SIG-M5 treated with dmso at 0.1 percent for 504 hours (cell line): ENCODE measurements at regions not wholly inside any gene's neighbourhood (a gene's known extent, or its start where the extent isn't known, plus 50 kb on each side); places are given as distances from the start of the nearest gene placed in this dataset.

ENCODE experiments used
- DNase-seq: peaks from one replicate; lab custom pipeline; 2025; ENCODE audit not compliant: unreplicated experiment; lab: John Stamatoyannopoulos, UW

GRCh38 chr1:84759756-84760155 is 69.5 kb upstream of the SSX2IP start:
- no peak for DNase-seq

DNA sequence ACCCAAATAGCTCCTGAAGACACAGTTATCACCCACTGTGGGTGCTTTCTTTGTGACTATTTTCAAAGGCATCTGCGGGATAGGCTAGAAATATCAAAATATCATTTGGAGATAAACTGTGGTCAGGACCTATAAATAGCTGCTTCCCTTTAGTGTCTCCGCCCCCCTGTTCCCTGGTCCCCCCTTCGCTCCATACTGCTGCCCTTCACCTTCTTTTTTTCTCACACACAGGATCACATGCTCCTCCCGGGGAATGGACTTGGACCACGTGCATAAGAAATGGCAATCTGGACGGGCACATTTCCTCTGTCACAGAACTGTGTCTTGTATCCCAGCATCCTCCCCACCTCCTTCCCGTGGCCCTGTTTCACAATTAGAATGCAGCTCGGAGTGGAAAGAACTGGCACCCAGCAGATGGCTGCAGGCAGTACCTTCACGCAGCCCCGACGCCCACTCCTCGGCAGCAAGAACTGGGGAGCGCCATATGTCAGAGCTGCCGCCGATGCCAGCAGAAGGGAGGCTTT is 68.8 kb upstream of the SSX2IP start:
- DNase-seq = peak; percentile 34

GRCh38 chr1:84758476-84758875 is 68.2 kb upstream of the SSX2IP start:
- no peak for DNase-seq

GRCh38 chr1:84757301-84757700 is 67.0 kb upstream of the SSX2IP start:
- no peak for DNase-seq

GRCh38 chr1:84756455-84757082 is 66.3 kb upstream of the SSX2IP start:
- no peak for DNase-seq

- no peak for DNase-seq
These were observed 65.7 kb upstream of the SSX2IP start for GRCh38 chr1:84756001-84756400.

- DNase-seq = no peak
These were observed 65.0 kb upstream of the SSX2IP start for GRCh38 chr1:84755216-84755615.

GRCh38 chr1:84754386-84754703 is 64.1 kb upstream of the SSX2IP start:
- DNase-seq = no peak

DNA sequence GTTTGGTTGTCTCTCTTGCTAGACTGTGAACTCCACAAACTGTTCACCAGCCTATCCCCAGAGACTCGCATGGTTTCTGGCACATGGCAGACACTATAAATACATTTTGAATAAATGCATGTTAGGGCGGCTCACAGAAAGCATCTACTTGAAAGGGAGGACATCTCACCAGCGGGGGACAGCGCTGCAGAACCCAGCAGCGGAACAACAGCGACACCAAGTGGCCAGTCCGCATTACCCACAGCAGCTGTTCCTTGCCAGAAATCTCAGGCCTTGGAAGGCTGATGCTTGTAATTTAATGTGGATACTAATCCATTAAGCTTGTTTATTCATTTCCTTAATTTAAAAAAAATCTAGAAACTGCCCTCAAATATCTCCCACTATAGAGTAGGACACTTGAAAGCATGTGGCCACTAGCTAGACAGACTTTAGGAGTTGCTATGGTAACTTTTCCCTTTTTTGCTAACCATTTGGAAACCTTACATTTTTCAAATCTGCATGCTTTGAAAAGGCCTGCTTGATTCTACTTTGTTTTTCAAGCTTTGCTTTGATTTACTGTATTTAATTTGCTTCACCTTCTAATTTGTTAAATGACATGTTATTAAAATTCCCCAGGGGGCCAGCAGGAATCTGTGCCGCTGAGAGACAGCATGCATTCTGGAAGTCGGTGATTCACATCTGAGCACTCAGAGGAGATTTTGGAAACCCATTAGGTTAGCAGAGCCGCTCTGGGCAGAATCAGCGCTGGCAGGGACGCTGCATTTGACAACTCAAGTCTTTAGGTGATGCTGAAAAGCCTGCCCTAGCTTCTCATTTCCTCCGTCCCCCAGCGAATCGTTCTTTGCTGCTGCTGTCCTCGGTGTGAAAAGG is 63.5 kb upstream of the SSX2IP start:
- DNase-seq = peak; percentile 52

DNA sequence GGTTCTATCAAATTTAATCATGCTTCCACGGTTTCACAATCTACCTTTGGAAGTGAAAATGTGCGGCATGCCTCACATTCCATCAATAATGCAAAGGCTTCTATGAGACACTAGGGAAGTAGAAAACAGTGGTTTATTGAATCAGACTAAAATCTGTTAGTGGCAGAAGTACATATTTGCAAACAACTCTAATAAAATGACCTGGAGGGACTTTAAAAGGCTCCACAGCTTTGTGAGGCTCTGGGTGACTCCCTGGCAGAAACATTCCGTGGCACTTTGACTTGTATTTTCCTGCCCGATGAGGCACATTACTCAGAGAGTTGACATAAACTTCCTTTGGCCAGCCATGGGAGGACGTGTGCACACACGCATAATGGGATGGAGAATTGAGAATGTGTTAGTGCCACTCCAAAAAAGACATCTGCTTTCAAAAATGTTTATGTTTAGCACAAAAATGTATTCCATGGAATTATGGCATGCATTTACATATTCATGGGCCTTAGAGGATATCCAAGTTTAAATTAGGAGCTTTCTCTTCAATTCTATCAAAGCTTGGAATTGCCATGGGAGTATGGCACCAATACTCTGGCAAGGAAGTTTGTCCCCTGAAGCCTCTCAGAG is 60.0 kb upstream of the SSX2IP start:
- DNase-seq = no peak

DNA sequence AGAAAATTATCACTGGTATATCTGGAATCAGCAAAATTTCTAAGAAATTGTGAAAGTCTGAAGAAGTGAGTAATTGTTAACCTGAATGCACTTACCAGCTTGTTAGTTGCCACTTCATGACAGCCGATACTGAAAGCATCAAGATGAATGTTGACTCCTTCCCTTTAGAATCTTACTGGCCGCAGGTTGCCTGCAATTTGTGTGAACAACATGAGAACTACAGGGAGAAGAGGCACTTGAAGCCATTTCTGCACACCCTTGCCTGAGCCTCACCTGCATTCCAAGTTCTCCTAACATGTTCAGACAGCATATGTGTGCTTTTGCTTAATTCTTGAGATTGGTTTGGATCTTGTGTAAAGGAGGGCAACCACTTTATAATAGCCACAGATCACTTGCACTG is 59.2 kb upstream of the SSX2IP start:
- no peak for DNase-seq

DNA sequence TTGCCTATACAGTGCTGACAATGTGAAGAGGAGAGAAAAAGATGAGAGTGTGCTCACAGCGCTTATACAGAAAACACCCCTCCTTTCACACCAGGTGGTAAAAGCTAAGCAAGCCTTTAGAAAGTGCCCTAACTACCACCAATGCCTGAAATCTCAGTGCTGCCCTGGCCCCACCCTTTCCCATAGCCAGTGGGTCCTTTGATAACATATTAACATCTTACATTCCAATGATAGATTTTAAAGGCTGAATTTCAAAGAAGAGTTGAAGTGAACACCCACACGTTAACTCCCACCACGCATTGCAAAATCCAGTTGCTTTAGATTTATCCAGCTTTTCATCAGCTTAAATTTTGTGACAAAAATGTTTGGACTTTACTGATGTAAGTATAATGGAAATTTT is 58.1 kb upstream of the SSX2IP start:
- DNase-seq = no peak

DNA sequence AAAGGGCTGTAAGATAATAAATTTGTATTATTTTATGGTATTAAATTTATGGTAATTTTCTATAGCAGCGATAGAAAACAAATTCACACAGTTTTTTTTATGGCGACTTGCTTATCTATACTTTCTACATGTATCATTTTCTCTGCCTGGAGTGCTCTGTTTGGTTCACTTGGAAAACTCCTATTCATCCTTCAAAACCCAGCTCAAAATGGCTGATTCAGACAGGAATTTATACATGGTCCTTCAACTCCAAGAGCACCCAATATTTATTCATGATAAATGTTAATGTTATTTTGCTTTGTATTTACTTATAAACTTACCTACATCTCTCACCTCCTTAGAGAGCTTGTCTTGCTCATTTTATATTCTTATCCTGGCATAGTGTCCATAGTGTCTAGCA is 55.6 kb upstream of the SSX2IP start:
- no peak for DNase-seq

- DNase-seq = no peak
These were observed 53.6 kb upstream of the SSX2IP start for GRCh38 chr1:84743896-84744295.

- DNase-seq = no peak
These were observed 52.4 kb upstream of the SSX2IP start for GRCh38 chr1:84742653-84743052.

- DNase-seq = no peak
These were observed 49.9 kb upstream of the SSX2IP start for GRCh38 chr1:84740050-84740714.
